ENCODE measurements at regions not wholly inside any gene's neighbourhood (a gene's known extent, or its start where the extent isn't known, plus 50 kb on each side); places are given as distances from the start of the nearest gene placed in this dataset.

GRCh38 chr15:47355759-47356158 lies 361.5 kb upstream of the SEMA6D start:
- TF ChIP-seq SRF (IDR thresholded peaks at IDR 0.05; ENCODE audit: low read depth, low read length) (no peak), MYC (CRISPR knock-in tag; IDR thresholded peaks at IDR 0.05; ENCODE audit: borderline replicate concordance) (no peak), ZNF232 (CRISPR knock-in tag; IDR thresholded peaks at IDR 0.05; ENCODE audit: borderline replicate concordance) (no peak), ZNF124 (CRISPR knock-in tag; IDR thresholded peaks at IDR 0.05) (no peak), ZNF574 (CRISPR knock-in tag; IDR thresholded peaks at IDR 0.05) (no peak), PHB2 (IDR thresholded peaks at IDR 0.05; ENCODE audit: partially characterized antibody) (no peak), ZBTB46 (CRISPR knock-in tag; IDR thresholded peaks at IDR 0.05; ENCODE audit: borderline replicate concordance) (no peak), HOXA9 (CRISPR knock-in tag; IDR thresholded peaks at IDR 0.05; ENCODE audit: borderline replicate concordance) (no peak), THAP7 (CRISPR knock-in tag; IDR thresholded peaks at IDR 0.05) (no peak), PCBP1 (IDR thresholded peaks at IDR 0.05; ENCODE audit: borderline replicate concordance, low read depth, low read length) (no peak), BCL6 (CRISPR knock-in tag; IDR thresholded peaks at IDR 0.05) (no peak)
- H3K4me2 ChIP-seq (ENCODE audit: low read depth, low read length), result no peak overlapping the region
- H3K4me3 ChIP-seq (replicated peaks in 1 of 3; ENCODE audit: insufficient read depth in 1 of 3, low read depth in 2 of 3, low read length in 3 of 3), result no peak overlapping the region
- intact Hi-C loops (cut with micrococcal nuclease; ENCODE audit: unreplicated experiment) (no loop called here), in situ Hi-C loops (cut with HindIII; ENCODE audit: extremely low pct_ligation_motif_present, low pct_unique_long_range_greater_than_20kb) (no loop called here)
- no peak overlapping the region for H3K9ac ChIP-seq (ENCODE audit: insufficient read depth, low read depth, low read length)
- DNase-seq (ENCODE audit: low spot score) (no peak), ATAC-seq (no peak), FAIRE-seq (no peak)
- no TSS peak for BruUV-seq (replicated peaks)
- POLR2A ChIA-PET, result no interaction called here
- H4K20me1 ChIP-seq (ENCODE audit: insufficient read depth, low read length), result no peaks in the 10 kb centered on the region
- no peaks in the 10 kb centered on the region for H3K36me3 ChIP-seq (replicated peaks in 1 of 2; ENCODE audit: control insufficient read depth in 1 of 2, insufficient read depth in 2 of 2, low read length in 2 of 2)
- peaks cover 33% of the 10 kb centered on the region for H3K9me3 ChIP-seq (ENCODE audit: low read length)
- H2AFZ ChIP-seq (ENCODE audit: low read length), result no peak overlapping the region
- CTCF ChIA-PET (ENCODE audit: low intra/inter-chr PET ratio, low total read pairs), result no interaction called here
- no peaks in the 10 kb centered on the region for H3K4me1 ChIP-seq (ENCODE audit: insufficient read depth, low read length)
- no peaks in the 10 kb centered on the region for H3K79me2 ChIP-seq (ENCODE audit: insufficient read depth, low read length)
- H3K27ac ChIP-seq (ENCODE audit: extremely low read length, insufficient read depth, low read length), result no peak overlapping the region
- H3K27me3 ChIP-seq (ENCODE audit: control insufficient read depth in 1 of 2, insufficient read depth in 2 of 2, low read length in 2 of 2), result no peaks in the 10 kb centered on the region
